Hepatocyte (in vitro differentiated cells): ENCODE measurements at regions not wholly inside any gene's neighbourhood (a gene's known extent, or its start where the extent isn't known, plus 50 kb on each side); places are given as distances from the start of the nearest gene placed in this dataset.

Experiments
- DNase-seq: peaks from one replicate; pipeline ENCODE4 v3.0.0-alpha.2; 2016; ENCODE audit warnings: low spot score
- H2AFZ ChIP-seq: fragments of 200-600 bp; sonication (generic); 2 replicates; pipeline ENCODE4 v1.6.0; 2016; ENCODE audit warnings: antibody characterized with exemption, mild to moderate bottlenecking
- H3K27ac ChIP-seq: fragments of 200-600 bp; sonication (generic); 2 replicates; pipeline ENCODE4 v1.5.1; 2016; ENCODE audit warnings: mild to moderate bottlenecking
- H3K27me3 ChIP-seq: fragments of 200-600 bp; sonication (generic); 2 replicates; pipeline ENCODE4 v1.6.1; 2016
- H3K36me3 ChIP-seq: fragments of 200-600 bp; sonication (generic); replicated peaks from 2 replicates; pipeline ENCODE4 v1.5.1; 2016; ENCODE audit warnings: low read depth; ENCODE audit not compliant: insufficient read depth
- H3K4me1 ChIP-seq: fragments of 200-600 bp; sonication (generic); 2 replicates; pipeline ENCODE4 v1.5.1; 2016; ENCODE audit warnings: mild to moderate bottlenecking, moderate library complexity; ENCODE audit not compliant: insufficient read depth
- H3K4me2 ChIP-seq: fragments of 200-600 bp; sonication (generic); 2 replicates; pipeline ENCODE4 v1.6.0; 2016
- H3K4me3 ChIP-seq: fragments of 200-600 bp; sonication (generic); 2 replicates; pipeline ENCODE4 v1.5.1; 2016; ENCODE audit warnings: mild to moderate bottlenecking
- H3K79me2 ChIP-seq: fragments of 200-600 bp; sonication (generic); 2 replicates; pipeline ENCODE4 v1.6.0; 2017; ENCODE audit warnings: mild to moderate bottlenecking
- H3K9me2 ChIP-seq: fragments of 200-600 bp; sonication (generic); replicated peaks from 2 replicates; pipeline ENCODE4 v1.6.0; 2017; ENCODE audit warnings: mild to moderate bottlenecking; ENCODE audit not compliant: insufficient read depth
- H3K9me3 ChIP-seq: fragments of 200-600 bp; sonication (generic); 2 replicates; pipeline ENCODE4 v1.5.1; 2016; ENCODE audit warnings: low read depth, mild to moderate bottlenecking
- H4K20me1 ChIP-seq: fragments of 200-600 bp; sonication (generic); 2 replicates; pipeline ENCODE4 v1.6.0; 2016; ENCODE audit warnings: mild to moderate bottlenecking; ENCODE audit not compliant: insufficient read depth, poor library complexity, severe bottlenecking
- EZH2 ChIP-seq: fragments of 200-600 bp; sonication (generic); IDR thresholded peaks from 2 replicates; pipeline ENCODE4 v1.6.1; 2016; ENCODE audit warnings: antibody characterized with exemption, mild to moderate bottlenecking, borderline replicate concordance
- EZH2phosphoT487 ChIP-seq: fragments of 200-600 bp; sonication (generic); IDR thresholded peaks from one replicate; pipeline ENCODE4 v1.6.1; 2018; ENCODE audit warnings: antibody characterized with exemption, mild to moderate bottlenecking, low read depth, moderate library complexity; ENCODE audit not compliant: unreplicated experiment, severe bottlenecking
- WGBS: methylation state at CpG from one replicate; pipeline ENCODE4 v1.1.6; 2016; ENCODE audit warnings: low lambda C conversion rate; ENCODE audit errors: missing lambda C conversion rate; 5-methylcytosine and 5-hydroxymethylcytosine counted together
- TF ChIP-seq, protein P1 (sequence below): fragments of 200-600 bp; sonication (generic); IDR thresholded peaks from 2 replicates; pipeline ENCODE4 v1.5.1; 2016; ENCODE audit warnings: antibody characterized with exemption, mild to moderate bottlenecking; ENCODE audit not compliant: poor library complexity

- no peak overlapping the region for H3K27ac ChIP-seq
- 81% methylated on average over 5 of the region's 5 CpGs for whole genome bisulfite sequencing
- H3K4me3 ChIP-seq = no peak overlapping the region
- no peaks in the 10 kb centered on the region for H3K4me1 ChIP-seq
- no peaks in the 10 kb centered on the region for H3K9me2 ChIP-seq
- H3K4me2 ChIP-seq = no peak overlapping the region
- no peaks in the 10 kb centered on the region for H3K27me3 ChIP-seq
- TF ChIP-seq, protein P1, sequence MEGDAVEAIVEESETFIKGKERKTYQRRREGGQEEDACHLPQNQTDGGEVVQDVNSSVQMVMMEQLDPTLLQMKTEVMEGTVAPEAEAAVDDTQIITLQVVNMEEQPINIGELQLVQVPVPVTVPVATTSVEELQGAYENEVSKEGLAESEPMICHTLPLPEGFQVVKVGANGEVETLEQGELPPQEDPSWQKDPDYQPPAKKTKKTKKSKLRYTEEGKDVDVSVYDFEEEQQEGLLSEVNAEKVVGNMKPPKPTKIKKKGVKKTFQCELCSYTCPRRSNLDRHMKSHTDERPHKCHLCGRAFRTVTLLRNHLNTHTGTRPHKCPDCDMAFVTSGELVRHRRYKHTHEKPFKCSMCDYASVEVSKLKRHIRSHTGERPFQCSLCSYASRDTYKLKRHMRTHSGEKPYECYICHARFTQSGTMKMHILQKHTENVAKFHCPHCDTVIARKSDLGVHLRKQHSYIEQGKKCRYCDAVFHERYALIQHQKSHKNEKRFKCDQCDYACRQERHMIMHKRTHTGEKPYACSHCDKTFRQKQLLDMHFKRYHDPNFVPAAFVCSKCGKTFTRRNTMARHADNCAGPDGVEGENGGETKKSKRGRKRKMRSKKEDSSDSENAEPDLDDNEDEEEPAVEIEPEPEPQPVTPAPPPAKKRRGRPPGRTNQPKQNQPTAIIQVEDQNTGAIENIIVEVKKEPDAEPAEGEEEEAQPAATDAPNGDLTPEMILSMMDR = no peak
- TF ChIP-seq EZH2 (no peak), EZH2phosphoT487 (no peak)
- H4K20me1 ChIP-seq = no peaks in the 10 kb centered on the region
- no peak overlapping the region for H2AFZ ChIP-seq
- H3K9me3 ChIP-seq = no peaks in the 10 kb centered on the region
- DNase-seq = no peak
- no peaks in the 10 kb centered on the region for H3K79me2 ChIP-seq
- no peaks in the 10 kb centered on the region for H3K36me3 ChIP-seq
Measured at GRCh38 chr2:8265476-8266226, 416.2 kb upstream of the ID2 start.

- WGBS = 91% methylated on average over 3 of the region's 3 CpGs
- H4K20me1 ChIP-seq = no peaks in the 10 kb centered on the region
- no peak overlapping the region for H3K4me2 ChIP-seq
- no peak overlapping the region for H3K4me3 ChIP-seq
- H3K27ac ChIP-seq = no peak overlapping the region
- H2AFZ ChIP-seq = no peak overlapping the region
- H3K36me3 ChIP-seq = no peaks in the 10 kb centered on the region
- H3K79me2 ChIP-seq = no peaks in the 10 kb centered on the region
- H3K27me3 ChIP-seq = no peaks in the 10 kb centered on the region
- H3K9me2 ChIP-seq = no peaks in the 10 kb centered on the region
- no peaks in the 10 kb centered on the region for H3K4me1 ChIP-seq
- H3K9me3 ChIP-seq = no peaks in the 10 kb centered on the region
- TF ChIP-seq, protein P1 = no peak
- TF ChIP-seq EZH2phosphoT487 (no peak), EZH2 (no peak)
- no peak for DNase-seq
Measured at GRCh38 chr2:8266563-8266962, 415.3 kb upstream of the ID2 start.

DNA sequence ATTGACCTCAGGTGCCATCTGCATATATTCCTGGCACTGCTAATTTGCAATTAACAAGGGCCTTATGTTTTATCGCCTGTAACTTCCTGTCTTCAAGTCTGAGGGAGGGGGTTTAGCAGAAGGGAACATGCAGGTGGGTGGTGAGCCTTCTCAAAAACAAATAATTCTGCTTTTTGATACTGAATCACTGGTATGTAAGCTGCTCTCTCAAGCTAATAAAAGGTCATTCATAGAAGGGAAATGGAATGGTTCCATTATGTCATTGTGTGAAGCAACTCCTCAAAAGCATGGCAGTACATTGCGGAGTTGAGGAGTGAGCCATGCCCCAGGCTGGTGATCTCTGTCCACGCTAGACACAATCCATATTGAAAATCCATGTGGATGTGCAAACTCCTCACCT lies 414.8 kb upstream of the ID2 start:
- H4K20me1 ChIP-seq = no peaks in the 10 kb centered on the region
- no peak overlapping the region for H2AFZ ChIP-seq
- no peak overlapping the region for H3K4me2 ChIP-seq
- H3K79me2 ChIP-seq = no peaks in the 10 kb centered on the region
- no peaks in the 10 kb centered on the region for H3K9me3 ChIP-seq
- no peaks in the 10 kb centered on the region for H3K9me2 ChIP-seq
- no peak for DNase-seq
- no peaks in the 10 kb centered on the region for H3K4me1 ChIP-seq
- H3K27me3 ChIP-seq = no peaks in the 10 kb centered on the region
- H3K36me3 ChIP-seq = no peaks in the 10 kb centered on the region
- no peak overlapping the region for H3K4me3 ChIP-seq
- H3K27ac ChIP-seq = no peak overlapping the region
- WGBS = 87% methylated on average over 3 of the region's 3 CpGs
- TF ChIP-seq EZH2 (no peak), EZH2phosphoT487 (no peak)
- TF ChIP-seq, protein P1 = no peak
